Karpas-422 (cell line): ENCODE measurements at regions not wholly inside any gene's neighbourhood (a gene's known extent, or its start where the extent isn't known, plus 50 kb on each side); places are given as distances from the start of the nearest gene placed in this dataset.
A peak's percentile ranks its signal among the peaks of the same experiment; 100 is the strongest.

Experiments used
- DNase-seq: peaks from one replicate; pipeline ENCODE4 v3.0.0-alpha.2; 2015
- H2AFZ ChIP-seq: fragments of 200-600 bp; sonication (generic); 2 replicates; pipeline ENCODE4 v1.6.1; 2014; ENCODE audit warnings: antibody characterized with exemption, low read length, mixed read lengths
- H3K27ac ChIP-seq: fragments of 200-600 bp; sonication (generic); 2 replicates; pipeline ENCODE4 v1.5.1; 2014; ENCODE audit warnings: mild to moderate bottlenecking, low read length, moderate library complexity
- H3K27me3 ChIP-seq: fragments of 200-600 bp; sonication (generic); 2 replicates; pipeline ENCODE4 v1.6.1; 2014; ENCODE audit warnings: low read length, mixed read lengths
- H3K36me3 ChIP-seq: fragments of 200-600 bp; sonication (generic); 2 replicates; pipeline ENCODE4 v1.6.1; 2014; ENCODE audit warnings: low read length, mixed read lengths; ENCODE audit not compliant: insufficient read depth
- H3K4me1 ChIP-seq: fragments of 200-600 bp; sonication (generic); 2 replicates; pipeline ENCODE4 v1.6.1; 2014; ENCODE audit warnings: mild to moderate bottlenecking, low read length, mixed read lengths
- H3K4me2 ChIP-seq: fragments of 200-600 bp; sonication (generic); 2 replicates; pipeline ENCODE4 v1.6.1; 2014; ENCODE audit warnings: low read length, low read depth, mild to moderate bottlenecking; ENCODE audit not compliant: poor library complexity, severe bottlenecking
- H3K4me3 ChIP-seq: fragments of 200-600 bp; sonication (generic); 2 replicates; pipeline ENCODE4 v1.5.1; 2014; ENCODE audit warnings: mild to moderate bottlenecking, antibody characterized with exemption, low read length, mixed read lengths
- H3K79me2 ChIP-seq: fragments of 200-600 bp; sonication (generic); 2 replicates; pipeline ENCODE4 v1.6.1; 2014; ENCODE audit warnings: mild to moderate bottlenecking, low read length, mixed read lengths
- H3K9ac ChIP-seq: fragments of 200-600 bp; sonication (generic); 2 replicates; pipeline ENCODE4 v1.6.0; 2014; ENCODE audit warnings: low read length
- H3K9me2 ChIP-seq: fragments of 200-600 bp; sonication (generic), shearing (Covaris generic); replicated peaks from 2 replicates; pipeline ENCODE4 v1.6.0; 2014; ENCODE audit warnings: mild to moderate bottlenecking, low read length, moderate library complexity; ENCODE audit not compliant: insufficient read depth
- H3K9me3 ChIP-seq: fragments of 300-700, 200-600 bp; sonication (generic); 2 replicates; pipeline ENCODE4 v1.6.1; 2014; ENCODE audit warnings: low read length, mixed read lengths
- H4K20me1 ChIP-seq: fragments of 200-600 bp; sonication (generic); 2 replicates; pipeline ENCODE4 v1.6.1; 2014; ENCODE audit warnings: mild to moderate bottlenecking, antibody characterized with exemption, low read length, low read depth; ENCODE audit not compliant: insufficient read depth

DNA sequence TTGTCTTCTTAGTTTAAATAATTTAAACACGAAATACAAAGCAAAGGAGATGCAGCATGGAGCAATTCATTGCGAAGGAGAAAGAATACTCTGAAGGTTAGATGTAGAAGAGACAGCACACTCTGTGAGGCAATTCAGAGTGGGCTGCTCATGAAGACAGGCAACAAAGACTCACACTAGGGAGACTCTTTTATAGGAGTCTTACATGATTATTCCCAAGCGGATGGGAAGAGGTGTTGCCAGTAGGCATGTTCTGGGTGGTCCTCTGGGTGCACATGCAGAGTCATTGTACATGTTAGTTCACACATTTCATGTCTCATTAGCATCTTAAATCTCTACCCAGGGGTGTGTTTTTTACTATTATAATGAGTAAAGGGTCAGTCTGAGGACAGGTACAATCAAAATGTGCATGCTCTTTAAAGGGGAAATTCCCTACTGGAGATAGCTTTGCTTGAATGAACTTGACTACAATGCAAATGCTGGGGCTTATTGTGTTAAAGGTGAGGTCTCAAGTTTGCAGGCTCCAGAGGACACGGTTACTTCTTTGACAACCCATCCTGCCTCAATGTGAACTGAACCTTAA is 275.5 kb downstream of the CDH19 start:
- H3K9me3 ChIP-seq: peaks cover 44% of the 10 kb centered on the region
- no peaks in the 10 kb centered on the region for H3K36me3 ChIP-seq
- H3K9me2 ChIP-seq: no peaks in the 10 kb centered on the region
- H3K9ac ChIP-seq: no peak overlapping the region
- H3K79me2 ChIP-seq: no peaks in the 10 kb centered on the region
- H3K27ac ChIP-seq: no peak overlapping the region
- no peak for DNase-seq
- no peaks in the 10 kb centered on the region for H3K27me3 ChIP-seq
- no peaks in the 10 kb centered on the region for H4K20me1 ChIP-seq
- no peaks in the 10 kb centered on the region for H3K4me1 ChIP-seq
- H3K4me2 ChIP-seq: no peak overlapping the region
- H3K4me3 ChIP-seq: no peak overlapping the region
- H2AFZ ChIP-seq: no peak overlapping the region

DNA sequence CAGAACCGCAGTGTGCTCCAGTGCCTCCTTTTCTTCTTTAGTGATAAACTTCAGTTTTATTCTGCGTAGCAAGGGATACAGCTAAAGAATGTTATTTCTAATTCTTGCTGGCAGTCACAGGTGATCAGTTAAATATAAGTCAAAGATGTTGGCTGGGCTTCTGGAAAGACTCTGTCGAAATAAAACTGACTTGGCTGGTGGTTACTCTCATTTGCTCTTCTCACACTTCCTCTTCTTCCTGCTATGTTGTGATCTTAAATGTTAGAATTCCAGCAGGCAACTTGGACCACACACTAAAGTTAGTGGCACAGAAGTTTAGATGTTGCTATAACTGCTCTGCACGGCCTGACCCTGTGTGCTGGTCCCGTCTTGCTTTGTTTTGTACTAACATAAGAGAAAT is 278.6 kb downstream of the CDH19 start:
- H3K36me3 ChIP-seq: no peaks in the 10 kb centered on the region
- no peak overlapping the region for H3K4me3 ChIP-seq
- no peak overlapping the region for H2AFZ ChIP-seq
- no peak overlapping the region for H3K27ac ChIP-seq
- peaks cover 42% of the 10 kb centered on the region for H3K9me3 ChIP-seq
- H4K20me1 ChIP-seq: no peaks in the 10 kb centered on the region
- DNase-seq: no peak
- no peak overlapping the region for H3K9ac ChIP-seq
- H3K4me2 ChIP-seq: no peak overlapping the region
- H3K27me3 ChIP-seq: no peaks in the 10 kb centered on the region
- no peaks in the 10 kb centered on the region for H3K9me2 ChIP-seq
- no peaks in the 10 kb centered on the region for H3K4me1 ChIP-seq
- no peaks in the 10 kb centered on the region for H3K79me2 ChIP-seq

GRCh38 chr18:66324616-66325015 is 279.3 kb downstream of the CDH19 start:
- peaks cover 42% of the 10 kb centered on the region for H3K9me3 ChIP-seq
- no peaks in the 10 kb centered on the region for H3K4me1 ChIP-seq
- H3K27ac ChIP-seq: no peak overlapping the region
- H4K20me1 ChIP-seq: no peaks in the 10 kb centered on the region
- no peaks in the 10 kb centered on the region for H3K9me2 ChIP-seq
- no peak for DNase-seq
- no peak overlapping the region for H3K4me2 ChIP-seq
- no peaks in the 10 kb centered on the region for H3K36me3 ChIP-seq
- H3K27me3 ChIP-seq: no peaks in the 10 kb centered on the region
- no peak overlapping the region for H3K9ac ChIP-seq
- H3K4me3 ChIP-seq: no peak overlapping the region
- no peaks in the 10 kb centered on the region for H3K79me2 ChIP-seq
- H2AFZ ChIP-seq: no peak overlapping the region

DNA sequence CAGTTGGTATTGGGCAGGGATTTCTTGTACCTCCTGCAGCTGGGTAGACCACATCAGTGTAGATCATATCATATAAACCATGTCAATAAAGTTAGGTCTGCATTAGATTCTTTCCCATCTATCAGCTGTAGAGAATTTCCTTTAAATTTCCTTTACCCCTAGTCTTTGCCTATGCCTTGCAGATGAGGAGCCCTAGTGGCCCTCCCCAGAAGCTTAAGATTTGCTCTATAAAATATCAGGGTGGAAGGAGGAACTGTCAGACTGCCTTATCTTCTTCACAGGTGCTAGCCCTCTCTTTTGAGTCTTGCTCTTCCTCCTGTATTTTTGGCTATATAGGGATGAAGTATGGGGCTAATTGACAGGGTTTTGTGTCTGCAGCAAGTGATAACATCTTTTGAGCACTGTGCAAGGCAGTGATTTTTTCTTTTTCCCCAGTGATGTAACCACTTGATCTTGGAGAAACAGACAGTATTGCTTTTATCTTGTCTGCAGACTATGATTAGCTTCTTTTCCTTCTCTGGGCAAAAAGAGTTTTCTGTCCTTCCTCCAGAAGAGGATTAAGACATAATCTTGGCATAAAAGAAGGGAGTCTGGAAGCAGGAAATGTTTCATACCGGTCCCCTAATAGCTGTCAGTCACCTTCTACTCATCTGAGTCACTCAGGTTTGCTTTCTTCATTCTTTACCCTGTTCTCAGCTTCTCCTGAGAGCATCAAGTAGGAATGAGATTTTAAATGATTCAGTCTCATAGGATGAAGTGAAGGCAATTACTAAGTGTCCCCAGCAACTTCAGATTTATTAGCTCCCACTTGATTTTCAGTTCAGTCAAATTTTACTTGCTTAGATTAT is 286.4 kb downstream of the CDH19 start:
- Histone ChIP-seq H4K20me1 (no peaks in the 10 kb centered on the region), H3K9ac (no peak overlapping the region), H3K9me3 (peaks cover 50% of the 10 kb centered on the region), H3K36me3 (no peaks in the 10 kb centered on the region), H3K9me2 (no peaks in the 10 kb centered on the region), H3K79me2 (no peaks in the 10 kb centered on the region), H3K4me1 (no peaks in the 10 kb centered on the region), H3K4me2 (no peak overlapping the region), H3K27me3 (no peaks in the 10 kb centered on the region), H3K4me3 (no peak overlapping the region), H2AFZ (no peak overlapping the region), H3K27ac (no peak overlapping the region)
- DNase-seq: no peak

DNA sequence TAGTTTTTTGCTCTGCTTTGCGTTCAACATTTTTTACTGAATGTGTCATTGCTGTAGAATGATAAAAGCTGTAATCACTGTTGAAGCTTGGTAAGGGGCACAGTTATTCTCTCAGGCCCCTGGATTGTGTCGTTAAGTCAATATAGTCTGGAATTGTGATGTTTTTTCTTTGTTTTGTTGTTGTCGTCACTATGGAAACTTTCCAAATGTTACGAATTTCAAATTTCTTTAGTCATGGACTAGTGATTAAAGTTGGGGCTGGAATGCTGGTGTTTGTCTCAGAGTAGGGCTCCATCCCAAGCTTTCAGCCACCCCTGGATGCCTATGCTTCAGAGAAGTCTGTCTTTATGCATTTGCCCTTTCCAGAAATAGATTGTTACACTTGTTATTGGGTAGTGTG is 287.2 kb downstream of the CDH19 start:
- H3K9me3 ChIP-seq: peaks cover 53% of the 10 kb centered on the region
- H3K9ac ChIP-seq: no peak overlapping the region
- H3K4me1 ChIP-seq: no peaks in the 10 kb centered on the region
- H3K27ac ChIP-seq: no peak overlapping the region
- H3K4me2 ChIP-seq: no peak overlapping the region
- H3K27me3 ChIP-seq: no peaks in the 10 kb centered on the region
- no peaks in the 10 kb centered on the region for H3K36me3 ChIP-seq
- DNase-seq: no peak
- H4K20me1 ChIP-seq: no peaks in the 10 kb centered on the region
- H3K79me2 ChIP-seq: no peaks in the 10 kb centered on the region
- no peak overlapping the region for H3K4me3 ChIP-seq
- H2AFZ ChIP-seq: no peak overlapping the region
- no peaks in the 10 kb centered on the region for H3K9me2 ChIP-seq

DNA sequence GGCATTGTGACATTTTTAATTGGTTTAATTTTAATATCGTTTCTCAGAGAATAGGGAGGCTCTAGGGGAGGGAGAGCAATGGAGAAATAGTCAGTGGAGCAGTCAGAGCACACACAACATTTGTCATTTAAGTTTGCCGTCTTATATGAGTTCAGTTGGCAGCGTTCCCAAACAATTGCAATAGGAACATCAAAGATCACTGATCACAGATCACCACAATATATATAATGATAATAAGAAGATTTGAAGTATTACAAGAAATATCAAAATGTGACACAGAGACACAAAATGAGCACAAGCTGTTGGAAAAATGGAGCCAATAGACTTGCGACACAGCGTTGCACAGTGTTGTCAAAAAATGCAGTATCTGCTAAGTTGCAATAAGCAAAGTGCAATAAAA is 303.7 kb downstream of the CDH19 start:
- Histone ChIP-seq H3K36me3 (no peaks in the 10 kb centered on the region), H2AFZ (no peak overlapping the region), H3K4me3 (no peak overlapping the region), H3K27ac (no peak overlapping the region), H3K9me3 (peaks cover 44% of the 10 kb centered on the region), H3K79me2 (no peaks in the 10 kb centered on the region), H3K9ac (no peak overlapping the region), H3K4me1 (no peaks in the 10 kb centered on the region), H4K20me1 (no peaks in the 10 kb centered on the region), H3K4me2 (no peak overlapping the region), H3K27me3 (no peaks in the 10 kb centered on the region), H3K9me2 (no peaks in the 10 kb centered on the region)
- DNase-seq: no peak

GRCh38 chr18:66280470-66280869 is 323.4 kb downstream of the CDH19 start:
- no peak overlapping the region for H3K4me2 ChIP-seq
- H3K4me1 ChIP-seq: no peaks in the 10 kb centered on the region
- H2AFZ ChIP-seq: no peak overlapping the region
- no peak overlapping the region for H3K4me3 ChIP-seq
- H3K36me3 ChIP-seq: no peaks in the 10 kb centered on the region
- H3K27me3 ChIP-seq: no peaks in the 10 kb centered on the region
- peaks cover 56% of the 10 kb centered on the region for H3K9me3 ChIP-seq
- H3K9ac ChIP-seq: no peak overlapping the region
- no peaks in the 10 kb centered on the region for H4K20me1 ChIP-seq
- no peak overlapping the region for H3K27ac ChIP-seq
- DNase-seq: no peak
- no peaks in the 10 kb centered on the region for H3K9me2 ChIP-seq
- H3K79me2 ChIP-seq: no peaks in the 10 kb centered on the region

DNA sequence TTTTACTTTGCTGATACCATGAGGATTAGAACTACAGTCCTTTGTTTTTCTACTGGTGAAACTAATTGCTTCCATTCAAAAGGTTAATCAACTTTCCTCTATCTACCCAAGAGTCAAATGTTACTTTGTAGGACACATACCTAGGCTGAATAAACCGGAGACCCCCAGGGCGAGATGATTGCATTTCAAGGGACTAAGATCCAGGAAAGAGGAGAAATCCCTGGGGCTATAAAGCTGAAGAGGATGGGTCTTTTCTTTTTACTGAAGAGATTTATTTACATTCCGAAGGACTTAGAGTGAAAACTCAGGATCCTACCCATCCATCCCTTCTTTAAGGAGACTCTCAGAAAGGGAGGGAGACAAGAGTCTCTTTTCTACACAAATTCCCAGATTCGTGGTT is 331.9 kb downstream of the CDH19 start:
- Histone ChIP-seq H4K20me1 (no peaks in the 10 kb centered on the region), H3K4me2 (no peak overlapping the region), H2AFZ (no peak overlapping the region), H3K4me1 (no peaks in the 10 kb centered on the region), H3K79me2 (no peaks in the 10 kb centered on the region), H3K9me3 (peaks cover 46% of the 10 kb centered on the region), H3K27me3 (no peaks in the 10 kb centered on the region), H3K9me2 (no peaks in the 10 kb centered on the region), H3K4me3 (no peak overlapping the region), H3K27ac (no peak overlapping the region), H3K36me3 (no peaks in the 10 kb centered on the region), H3K9ac (no peak overlapping the region)
- peak; percentile 0 for DNase-seq
